HG03045 (cell line): ENCODE measurements at regions not wholly inside any gene's neighbourhood (a gene's known extent, or its start where the extent isn't known, plus 50 kb on each side); places are given as distances from the start of the nearest gene placed in this dataset.
"Not testable (repeated sequence)": the region's sequence is repeated elsewhere in the genome, so short reads cannot be mapped to it uniquely, and the experiment has no call there.

Source experiments
- ATAC-seq: cut with Tn5 transposase; IDR thresholded peaks from one replicate; pipeline ENCODE4 v1.9.1; 2021; ENCODE audit warnings: mild to moderate bottlenecking, moderate library complexity; ENCODE audit not compliant: unreplicated experiment

DNA sequence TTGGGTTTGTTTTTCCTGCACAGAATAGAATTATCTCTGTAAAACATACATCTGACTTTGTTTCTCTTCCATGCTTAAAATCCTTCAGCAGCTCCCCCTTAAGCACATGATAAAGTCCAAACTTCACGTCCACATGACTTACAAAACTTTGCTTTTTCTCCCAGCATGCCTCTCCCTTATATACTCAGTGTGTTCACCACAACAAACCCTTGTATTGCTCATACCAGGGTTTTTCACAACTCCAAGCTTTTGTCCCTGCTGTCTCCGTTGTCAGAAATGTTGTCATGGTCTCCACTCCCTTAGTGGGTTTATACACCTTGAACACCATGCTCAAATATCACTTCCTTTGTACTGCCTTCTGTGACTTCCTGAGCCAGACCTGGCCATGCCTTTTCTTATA, 91.1 kb upstream of the MITF start:
- ATAC-seq: no peak

- no peak for ATAC-seq
Observed at GRCh38 chr3:69647511-69648110, 91.7 kb upstream of the MITF start.

GRCh38 chr3:69647081-69647480, 92.2 kb upstream of the MITF start:
- no peak for ATAC-seq

GRCh38 chr3:69646287-69647067, 92.8 kb upstream of the MITF start:
- no peak for ATAC-seq

DNA sequence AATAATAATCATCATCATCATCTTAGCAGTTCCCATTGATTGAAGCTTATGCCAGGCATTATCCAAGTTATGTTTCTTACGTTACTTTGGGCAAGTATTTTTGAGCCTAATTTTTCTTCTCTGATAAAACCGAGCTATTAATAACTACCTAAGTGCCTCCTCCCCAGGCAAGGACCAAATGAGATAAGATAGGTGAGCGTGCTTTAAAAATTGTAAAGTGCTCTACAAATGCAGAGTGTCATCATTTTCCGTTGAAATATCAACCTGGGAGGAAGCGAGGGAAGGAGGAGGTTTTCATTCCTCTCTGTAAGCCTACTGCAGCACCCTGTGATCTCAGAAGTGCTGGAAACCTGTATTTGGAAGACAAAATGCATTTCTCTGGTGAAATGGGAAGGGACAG, 96.7 kb upstream of the MITF start:
- ATAC-seq: no peak

- ATAC-seq: no peak
Observed at GRCh38 chr3:69639851-69640250, 99.4 kb upstream of the MITF start.

DNA sequence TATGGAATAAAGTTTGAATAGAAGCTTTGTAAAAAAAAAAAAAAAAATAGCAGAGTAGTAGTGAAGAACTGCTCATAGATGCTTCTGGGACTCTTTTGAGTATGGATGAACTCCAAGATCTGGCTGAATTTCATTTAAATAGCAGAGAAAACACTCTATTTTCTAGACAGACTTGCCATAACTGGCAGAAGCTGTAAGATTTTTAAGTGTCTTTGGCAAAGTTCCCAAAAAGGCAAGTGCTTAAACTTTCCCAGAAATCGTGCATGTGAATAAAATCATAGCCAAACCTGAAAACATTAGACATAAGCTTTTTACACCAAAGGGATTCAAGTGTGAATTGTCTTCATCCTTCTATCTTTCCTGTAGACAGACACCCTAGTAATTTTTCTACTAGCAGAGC, 110.3 kb upstream of the MITF start:
- ATAC-seq: no peak

GRCh38 chr3:69613286-69613685, 126.0 kb upstream of the MITF start:
- no peak for ATAC-seq

DNA sequence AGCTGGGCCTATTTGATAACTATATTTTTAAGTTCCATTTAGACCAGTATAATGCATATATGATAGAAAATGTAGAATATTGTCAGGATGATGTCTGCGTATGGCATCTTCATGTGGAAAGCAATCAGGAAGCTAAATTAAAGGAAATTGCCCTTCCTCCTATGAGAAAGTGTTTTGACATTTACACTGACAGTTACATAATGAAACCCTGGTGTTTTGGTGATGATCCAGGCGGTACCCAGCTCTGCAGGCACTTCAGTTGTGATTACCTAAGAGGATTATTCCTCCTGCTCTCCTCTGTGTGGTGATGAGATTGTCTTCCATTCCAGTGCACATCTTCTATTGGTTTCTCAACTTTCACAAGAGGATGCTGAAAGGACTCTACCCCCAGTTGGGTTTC, 126.5 kb upstream of the MITF start:
- ATAC-seq: no peak

DNA sequence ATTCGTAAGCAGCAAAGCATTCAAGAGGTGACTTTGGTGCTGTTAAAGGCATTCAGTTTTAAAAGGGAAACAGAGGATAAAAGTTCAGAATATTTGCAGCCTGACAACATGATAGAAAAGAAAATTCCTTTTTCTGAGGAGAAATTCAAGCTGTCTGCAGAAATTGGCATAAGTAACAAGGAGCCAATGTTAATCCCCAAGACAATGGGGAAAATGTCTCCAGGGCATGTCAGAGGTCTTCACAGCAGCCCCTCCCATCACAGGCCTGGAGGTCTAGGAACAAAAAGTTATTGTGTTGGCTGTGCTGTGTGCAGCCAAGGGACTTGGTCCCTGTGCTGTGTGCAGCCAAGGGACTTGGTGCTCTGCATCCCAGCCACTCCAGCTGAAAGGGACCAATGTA, 129.7 kb upstream of the MITF start:
- ATAC-seq: not testable (repeated sequence)

GRCh38 chr3:69607466-69608305, 131.6 kb upstream of the MITF start:
- no peak for ATAC-seq

DNA sequence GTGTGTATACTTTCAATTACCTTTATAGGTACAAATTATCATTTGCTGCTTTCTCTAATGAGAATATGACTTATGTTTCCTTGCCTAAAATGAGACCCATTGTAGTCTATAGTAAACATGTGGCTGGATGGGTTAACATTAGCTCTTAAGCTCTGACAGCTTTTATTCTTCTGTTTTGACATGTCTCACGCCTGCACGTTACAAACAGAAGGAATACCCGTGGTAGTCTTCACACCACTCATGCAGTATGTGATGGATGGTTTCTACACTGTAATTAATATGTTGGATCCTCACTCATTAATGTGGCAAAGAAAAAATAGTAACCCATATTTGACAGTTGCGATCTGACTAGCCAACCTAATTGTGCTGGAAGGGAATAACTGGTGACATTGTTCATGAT, 133.4 kb upstream of the MITF start:
- ATAC-seq: no peak

DNA sequence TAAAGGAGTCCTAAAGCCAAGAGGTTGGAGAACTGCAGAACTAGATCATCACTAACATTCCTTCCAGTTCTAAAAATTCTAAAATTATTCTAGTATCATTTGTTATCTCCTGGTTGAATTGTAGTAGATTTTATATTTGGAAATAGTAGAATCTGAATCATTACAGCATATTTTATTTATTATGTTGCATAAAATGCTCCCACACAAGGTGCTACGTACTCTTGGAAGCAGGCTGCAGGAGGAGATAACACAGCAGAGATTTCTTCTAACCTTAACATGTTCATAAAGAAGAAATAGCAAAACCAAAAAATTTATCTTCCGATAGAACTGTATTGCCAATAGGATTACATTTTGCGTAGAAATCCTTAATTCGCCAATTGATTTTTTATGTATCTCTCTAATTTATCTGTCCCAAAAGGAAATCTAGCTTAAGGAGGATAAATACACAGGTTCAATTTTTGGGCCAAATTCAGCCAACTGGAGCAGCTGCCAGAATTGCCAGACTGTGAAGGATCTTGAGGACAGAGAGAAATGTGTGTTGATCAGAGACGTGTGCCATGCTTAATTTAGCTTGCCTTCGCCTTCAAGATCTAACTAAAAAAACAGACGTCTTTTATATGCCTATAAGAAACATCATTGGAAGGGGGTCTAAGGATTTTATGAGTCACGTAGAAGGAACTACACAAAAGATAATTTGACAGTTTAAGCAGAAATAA, 134.4 kb upstream of the MITF start:
- no peak for ATAC-seq

DNA sequence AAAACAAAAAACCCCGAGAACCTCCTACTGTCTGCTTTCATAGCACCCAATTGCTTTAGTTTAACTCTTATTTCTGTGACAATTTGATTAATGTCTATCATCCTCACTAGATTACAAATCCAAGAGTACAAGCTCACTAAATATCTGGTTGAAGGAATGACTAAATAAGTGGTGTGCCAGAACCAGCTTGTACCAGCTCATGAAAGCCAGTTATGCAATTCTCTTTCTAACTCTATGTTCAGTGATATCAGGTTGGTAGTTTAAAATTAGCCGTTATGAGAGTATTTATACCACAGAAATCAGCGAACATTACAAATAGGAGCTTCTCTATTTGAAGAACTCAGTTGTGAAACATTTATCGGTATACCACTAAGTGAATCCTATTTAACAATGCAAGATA, 137.2 kb upstream of the MITF start:
- ATAC-seq: no peak

- ATAC-seq: no peak
Observed at GRCh38 chr3:69594286-69594685, 145.0 kb upstream of the MITF start.

GRCh38 chr3:69591164-69591736, 148.0 kb upstream of the MITF start:
- no peak for ATAC-seq

DNA sequence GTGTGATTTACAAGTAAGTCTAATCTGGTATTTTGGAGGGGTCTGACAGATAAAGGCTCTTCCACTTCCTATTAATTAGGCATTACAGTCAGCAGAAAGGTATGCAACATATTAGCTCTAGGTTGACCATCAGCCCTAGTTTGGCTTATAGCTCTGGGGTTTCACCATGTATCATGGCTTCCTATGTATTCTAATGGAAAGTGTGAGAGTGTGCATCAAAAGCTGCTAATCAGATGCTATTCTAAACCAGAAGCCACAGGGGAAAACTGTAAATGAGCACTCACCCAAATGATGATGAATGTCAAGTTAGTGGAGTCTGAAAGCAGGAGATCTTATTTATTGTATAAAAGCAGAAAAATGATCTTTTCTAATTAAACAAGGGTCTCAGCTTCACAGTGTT, 149.2 kb upstream of the MITF start:
- no peak for ATAC-seq

DNA sequence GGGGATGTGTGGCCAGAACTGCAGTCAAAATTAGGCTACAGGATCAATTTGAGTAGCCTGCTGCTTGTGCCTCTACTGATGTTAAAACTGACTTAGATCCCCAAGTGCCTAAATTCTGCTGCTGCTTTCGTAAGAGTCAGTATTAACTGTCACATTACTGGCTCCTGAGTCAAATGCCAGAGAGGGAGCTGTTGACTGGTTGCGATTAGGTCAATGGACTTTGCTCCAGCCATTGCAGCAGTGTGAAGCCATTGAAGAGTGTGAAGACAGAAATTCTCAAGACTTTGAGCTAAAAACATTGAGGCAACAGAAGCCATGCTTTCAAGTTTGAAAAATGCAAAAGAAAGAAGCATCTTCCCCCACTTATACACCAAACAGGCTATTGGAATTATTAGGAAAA, 151.1 kb upstream of the MITF start:
- ATAC-seq: no peak

DNA sequence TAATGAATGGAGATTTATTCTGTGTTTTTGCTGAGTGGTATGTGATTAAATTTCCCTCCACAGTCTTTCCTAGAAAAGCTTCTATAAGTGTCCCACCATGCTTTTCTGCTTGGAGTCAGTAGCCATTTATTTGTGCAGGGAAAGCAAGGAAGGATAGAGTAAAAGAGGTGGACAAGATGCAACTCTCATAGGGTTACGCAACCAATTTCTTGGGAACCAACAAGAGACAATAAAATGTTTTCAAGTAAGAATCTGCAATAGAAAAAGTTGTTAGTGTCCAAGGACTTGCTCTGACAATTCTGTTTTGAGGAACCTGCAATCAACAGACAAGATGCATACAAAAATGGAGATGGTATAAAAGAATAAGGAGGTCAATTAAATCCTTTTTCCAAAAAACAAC, 153.8 kb upstream of the MITF start:
- ATAC-seq: no peak

- no peak for ATAC-seq
Observed at GRCh38 chr3:69582044-69582443, 157.2 kb upstream of the MITF start.
